ENCODE measurements at regions not wholly inside any gene's neighbourhood (a gene's known extent, or its start where the extent isn't known, plus 50 kb on each side); places are given as distances from the start of the nearest gene placed in this dataset.

- Histone ChIP-seq H3K4me2 (ENCODE audit: unreplicated experiment) (no peak overlapping the region), H3K4me1 (ENCODE audit: insufficient read depth) (no peaks in the 10 kb centered on the region), H3F3A (ENCODE audit: insufficient read depth) (no peaks in the 10 kb centered on the region), H3K36me3 (ENCODE audit: low read depth) (no peaks in the 10 kb centered on the region), H3K9me3 (ENCODE audit: low read depth) (no peaks in the 10 kb centered on the region), H3K9ac (no peak overlapping the region), H3K27ac (no peak overlapping the region), H3K4me3 (no peak overlapping the region), H3K79me2 (ENCODE audit: insufficient read depth) (no peaks in the 10 kb centered on the region), H3K27me3 (replicated peaks; ENCODE audit: insufficient read depth) (no peaks in the 10 kb centered on the region), H3K9me2 (ENCODE audit: insufficient read depth) (no peaks in the 10 kb centered on the region), H4K20me1 (ENCODE audit: insufficient read depth) (no peaks in the 10 kb centered on the region), H2AFZ (no peak overlapping the region)
- in situ Hi-C loops (cut with MboI), result no loop called here
- no peak for DNase-seq
- WGBS, 2 experiments (ENCODE audit: low coverage in 1 of 2, low lambda C conversion rate in 2 of 2, missing lambda C conversion rate in 2 of 2), result 46 to 56% methylated on average over 10 of the region's 10 CpGs
- TF ChIP-seq EZH2 (IDR thresholded peaks at IDR 0.05; ENCODE audit: insufficient read depth, poor library complexity, severe bottlenecking), result no peak
- TF ChIP-seq EZH2phosphoT487 (IDR thresholded peaks at IDR 0.05; ENCODE audit: insufficient read depth, low read depth), result no peak
These were observed 799.6 kb downstream of the GALR1 start for GRCh38 chr18:78049281-78049680.

DNA sequence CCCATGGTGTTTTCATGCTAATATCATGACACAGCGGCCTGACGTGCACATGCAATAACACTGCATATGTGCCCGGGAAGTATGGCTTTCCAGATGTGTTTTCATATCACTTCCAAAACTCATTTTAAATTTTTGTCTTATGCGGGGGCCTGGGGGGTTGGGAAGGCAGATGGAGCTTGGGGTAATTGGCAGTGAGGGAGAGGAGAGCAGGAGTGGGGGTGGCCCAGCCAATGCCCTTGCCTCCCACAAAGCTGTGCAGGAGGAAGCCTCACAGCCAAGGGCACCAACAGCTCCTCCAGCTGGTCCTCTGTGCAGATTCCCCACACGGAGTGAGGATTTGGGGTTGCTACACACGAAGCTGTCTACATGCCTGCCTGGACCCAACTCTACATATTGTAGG, 805.2 kb downstream of the GALR1 start:
- Histone ChIP-seq H3K9me3 (ENCODE audit: low read depth) (no peaks in the 10 kb centered on the region), H3K27ac (no peak overlapping the region), H3K27me3 (replicated peaks; ENCODE audit: insufficient read depth) (no peaks in the 10 kb centered on the region), H3K36me3 (ENCODE audit: low read depth) (no peaks in the 10 kb centered on the region), H3K79me2 (ENCODE audit: insufficient read depth) (no peaks in the 10 kb centered on the region), H3K9ac (no peak overlapping the region), H3K4me1 (ENCODE audit: insufficient read depth) (no peaks in the 10 kb centered on the region), H3K4me2 (ENCODE audit: unreplicated experiment) (no peak overlapping the region), H2AFZ (no peak overlapping the region), H4K20me1 (ENCODE audit: insufficient read depth) (no peaks in the 10 kb centered on the region), H3F3A (ENCODE audit: insufficient read depth) (no peaks in the 10 kb centered on the region), H3K9me2 (ENCODE audit: insufficient read depth) (no peaks in the 10 kb centered on the region), H3K4me3 (no peak overlapping the region)
- in situ Hi-C loops (cut with MboI), result no loop called here
- TF ChIP-seq EZH2phosphoT487 (IDR thresholded peaks at IDR 0.05; ENCODE audit: insufficient read depth, low read depth), result no peak
- TF ChIP-seq EZH2 (IDR thresholded peaks at IDR 0.05; ENCODE audit: insufficient read depth, poor library complexity, severe bottlenecking), result no peak
- no peak for DNase-seq
- WGBS, 2 experiments (ENCODE audit: low coverage in 1 of 2, low lambda C conversion rate in 2 of 2, missing lambda C conversion rate in 2 of 2), result 18 to 22% methylated on average over 6 of the region's 6 CpGs

DNA sequence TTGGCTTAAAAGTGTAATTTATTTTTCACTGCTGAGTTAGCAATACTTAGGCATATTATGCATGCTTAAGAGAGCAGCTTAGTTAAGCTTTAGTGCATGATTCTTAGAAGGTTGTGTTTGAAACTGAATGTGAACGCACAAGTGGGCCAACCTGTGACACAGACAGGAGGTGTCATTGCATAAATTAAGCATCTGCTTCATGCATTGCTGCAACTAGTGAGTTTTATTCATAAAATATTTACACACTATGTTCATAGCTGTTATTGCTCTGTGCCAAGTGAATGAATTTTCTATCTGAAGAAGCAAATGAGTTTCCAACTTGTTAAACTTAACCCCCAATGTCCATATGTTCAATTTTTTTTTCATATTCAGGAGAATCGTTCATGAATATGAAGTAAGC, 806.4 kb downstream of the GALR1 start:
- WGBS, 2 experiments (ENCODE audit: low coverage in 1 of 2, low lambda C conversion rate in 2 of 2, missing lambda C conversion rate in 2 of 2), result 5 to 11% methylated on average over 2 of the region's 2 CpGs
- no peaks in the 10 kb centered on the region for H3F3A ChIP-seq (ENCODE audit: insufficient read depth)
- TF ChIP-seq EZH2phosphoT487 (IDR thresholded peaks at IDR 0.05; ENCODE audit: insufficient read depth, low read depth), result no peak
- no peak for TF ChIP-seq EZH2 (IDR thresholded peaks at IDR 0.05; ENCODE audit: insufficient read depth, poor library complexity, severe bottlenecking)

DNA sequence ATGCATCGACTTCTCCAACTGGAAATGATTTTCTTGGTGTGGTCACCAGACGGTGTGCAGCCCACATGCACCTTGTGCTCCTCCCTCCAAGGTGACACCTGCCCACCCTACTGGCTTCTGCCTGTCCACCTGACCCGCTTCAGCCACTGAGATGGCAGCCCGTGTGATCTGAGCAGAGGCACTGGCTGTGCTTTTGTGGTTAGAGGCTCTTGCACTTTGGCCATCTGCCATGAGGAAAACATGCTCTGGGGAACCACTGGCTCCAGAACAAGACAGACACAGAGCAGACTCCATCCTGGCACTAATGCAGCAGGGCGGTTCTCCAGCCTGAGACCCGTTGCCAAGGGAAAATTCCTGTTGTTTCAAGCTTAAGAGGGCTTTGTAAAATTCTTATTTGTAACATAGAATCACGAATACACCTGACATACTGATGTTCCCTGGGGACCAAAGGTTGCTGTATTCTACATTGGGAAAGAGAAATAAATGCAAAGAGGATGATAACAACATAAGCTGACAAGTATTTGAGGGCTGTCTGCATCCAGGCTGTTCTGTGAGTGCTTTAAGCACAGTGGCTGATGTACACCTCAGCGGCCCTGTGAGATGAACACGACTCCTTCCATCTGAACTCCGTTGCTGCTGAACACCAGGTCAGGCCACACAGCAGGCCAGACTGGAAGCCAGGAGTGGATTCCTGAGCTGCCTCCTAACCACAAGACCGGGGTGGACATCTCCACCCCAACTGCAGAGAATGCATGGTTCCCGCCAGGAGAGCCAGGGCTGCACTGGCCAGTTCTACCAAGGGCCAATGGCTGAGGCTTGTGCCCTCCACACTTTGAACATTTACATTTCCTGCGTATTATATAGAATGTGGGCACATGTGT, 820.4 kb downstream of the GALR1 start:
- Histone ChIP-seq H3K27me3 (replicated peaks; ENCODE audit: insufficient read depth) (no peaks in the 10 kb centered on the region), H3K36me3 (ENCODE audit: low read depth) (no peaks in the 10 kb centered on the region), H2AFZ (no peak overlapping the region), H3K4me1 (ENCODE audit: insufficient read depth) (no peaks in the 10 kb centered on the region), H3F3A (ENCODE audit: insufficient read depth) (no peaks in the 10 kb centered on the region), H3K9me3 (ENCODE audit: low read depth) (no peaks in the 10 kb centered on the region), H3K4me2 (ENCODE audit: unreplicated experiment) (no peak overlapping the region), H3K27ac (no peak overlapping the region), H3K9ac (no peak overlapping the region), H4K20me1 (ENCODE audit: insufficient read depth) (no peaks in the 10 kb centered on the region), H3K9me2 (ENCODE audit: insufficient read depth) (no peaks in the 10 kb centered on the region), H3K4me3 (no peak overlapping the region), H3K79me2 (ENCODE audit: insufficient read depth) (no peaks in the 10 kb centered on the region)
- WGBS, 2 experiments (ENCODE audit: low coverage in 1 of 2, low lambda C conversion rate in 2 of 2, missing lambda C conversion rate in 2 of 2), result 14 to 16% methylated on average over 13 of the region's 13 CpGs
- no peak for TF ChIP-seq EZH2phosphoT487 (IDR thresholded peaks at IDR 0.05; ENCODE audit: insufficient read depth, low read depth)
- no peak for TF ChIP-seq EZH2 (IDR thresholded peaks at IDR 0.05; ENCODE audit: insufficient read depth, poor library complexity, severe bottlenecking)
- no peak for DNase-seq
- in situ Hi-C loops (cut with MboI), result no loop called here

More for the DNA sequence above, 806.4 kb downstream of the GALR1 start:
- Histone ChIP-seq H3K4me2 (ENCODE audit: unreplicated experiment) (no peak overlapping the region), H3K36me3 (ENCODE audit: low read depth) (no peaks in the 10 kb centered on the region), H3K4me1 (ENCODE audit: insufficient read depth) (no peaks in the 10 kb centered on the region), H3K27ac (no peak overlapping the region), H3K4me3 (no peak overlapping the region), H3K79me2 (ENCODE audit: insufficient read depth) (no peaks in the 10 kb centered on the region), H3K27me3 (replicated peaks; ENCODE audit: insufficient read depth) (no peaks in the 10 kb centered on the region), H2AFZ (no peak overlapping the region), H3K9me3 (ENCODE audit: low read depth) (no peaks in the 10 kb centered on the region), H3K9ac (no peak overlapping the region), H3K9me2 (ENCODE audit: insufficient read depth) (no peaks in the 10 kb centered on the region), H4K20me1 (ENCODE audit: insufficient read depth) (no peaks in the 10 kb centered on the region)
- no peak for DNase-seq
- in situ Hi-C loops (cut with MboI), result no loop called here
